ENCODE measurements at regions not wholly inside any gene's neighbourhood (a gene's known extent, or its start where the extent isn't known, plus 50 kb on each side); places are given as distances from the start of the nearest gene placed in this dataset.

- TF ChIP-seq CTCF (IDR thresholded peaks at IDR 0.05; ENCODE audit: borderline replicate concordance, control extremely low read depth, extremely low read depth, insufficient read depth, missing control alignments) = no peak
- in situ Hi-C loops (cut with MboI; ENCODE audit: low sequenced_read_pairs, unreplicated experiment) = no loop called here
- DNase-seq (ENCODE audit: low spot score) = no peak
Observed at GRCh38 chr13:87535911-87536310, 135.3 kb upstream of the SLITRK5 start.

- no peak for DNase-seq (ENCODE audit: low spot score)
- in situ Hi-C loops (cut with MboI; ENCODE audit: low sequenced_read_pairs, unreplicated experiment) = no loop called here
- TF ChIP-seq CTCF (IDR thresholded peaks at IDR 0.05; ENCODE audit: borderline replicate concordance, control extremely low read depth, extremely low read depth, insufficient read depth, missing control alignments) = no peak
Observed at GRCh38 chr13:87536499-87536898, 134.7 kb upstream of the SLITRK5 start.

- DNase-seq (ENCODE audit: low spot score) = no peak
- in situ Hi-C loops (cut with MboI; ENCODE audit: low sequenced_read_pairs, unreplicated experiment) = no loop called here
- TF ChIP-seq CTCF (IDR thresholded peaks at IDR 0.05; ENCODE audit: borderline replicate concordance, control extremely low read depth, extremely low read depth, insufficient read depth, missing control alignments) = no peak
Observed at GRCh38 chr13:87536899-87537298, 134.3 kb upstream of the SLITRK5 start.

GRCh38 chr13:87537951-87538350, 133.2 kb upstream of the SLITRK5 start:
- no peak for DNase-seq (ENCODE audit: low spot score)
- in situ Hi-C loops (cut with MboI; ENCODE audit: low sequenced_read_pairs, unreplicated experiment) = no loop called here
- TF ChIP-seq CTCF (IDR thresholded peaks at IDR 0.05; ENCODE audit: borderline replicate concordance, control extremely low read depth, extremely low read depth, insufficient read depth, missing control alignments) = no peak

- no peak for TF ChIP-seq CTCF (IDR thresholded peaks at IDR 0.05; ENCODE audit: borderline replicate concordance, control extremely low read depth, extremely low read depth, insufficient read depth, missing control alignments)
Observed at GRCh38 chr13:87538366-87539052, 132.7 kb upstream of the SLITRK5 start.

GRCh38 chr13:87553142-87553541, 118.0 kb upstream of the SLITRK5 start:
- in situ Hi-C loops (cut with MboI; ENCODE audit: low sequenced_read_pairs, unreplicated experiment) = no loop called here
- no peak for TF ChIP-seq CTCF (IDR thresholded peaks at IDR 0.05; ENCODE audit: borderline replicate concordance, control extremely low read depth, extremely low read depth, insufficient read depth, missing control alignments)

More at GRCh38 chr13:87538366-87539052, 132.7 kb upstream of the SLITRK5 start:
- in situ Hi-C loops (cut with MboI; ENCODE audit: low sequenced_read_pairs, unreplicated experiment) = no loop called here
- DNase-seq (ENCODE audit: low spot score) = no peak

More at GRCh38 chr13:87553142-87553541, 118.0 kb upstream of the SLITRK5 start:
- no peak for DNase-seq (ENCODE audit: low spot score)

Measured in GM13976 (cell line).